PFSK-1 (cell line): ENCODE measurements at regions not wholly inside any gene's neighbourhood (a gene's known extent, or its start where the extent isn't known, plus 50 kb on each side); places are given as distances from the start of the nearest gene placed in this dataset.

Experiments used
- FOXP2 ChIP-seq: optimal IDR thresholded peaks from 2 replicates; pipeline ENCODE3; 2011; ENCODE audit warnings: borderline replicate concordance, control low read depth, inconsistent platforms; ENCODE audit not compliant: insufficient read depth; ENCODE audit errors: extremely low read length, extremely low read depth
- POLR2AphosphoS5 ChIP-seq: IDR thresholded peaks from 2 replicates; pipeline ENCODE4 v1.6.1; 2012; ENCODE audit warnings: low read depth, mild to moderate bottlenecking, control low read depth, low read length, moderate library complexity
- SIN3A ChIP-seq: IDR thresholded peaks from 2 replicates; pipeline ENCODE4 v1.6.1; 2012; ENCODE audit warnings: mild to moderate bottlenecking, low read length, moderate library complexity, borderline replicate concordance; ENCODE audit not compliant: insufficient read depth
- TAF1 ChIP-seq: IDR thresholded peaks from 2 replicates; pipeline ENCODE4 v1.6.1; 2012; ENCODE audit warnings: low read length, control low read depth, borderline replicate concordance; ENCODE audit not compliant: insufficient read depth
- TF ChIP-seq, protein P1 (sequence below), 2 experiments: IDR thresholded peaks; 2 replicates each; pipeline versions ENCODE4 v1.6.1 to v1.8.0; 2011 to 2012; ENCODE audit warnings: low read depth in 2 of 2, low read length in 2 of 2, control low read depth in 1 of 2, inconsistent platforms in 1 of 2, mild to moderate bottlenecking in 1 of 2, moderate library complexity in 1 of 2; ENCODE audit not compliant: insufficient read depth in 1 of 2

DNA sequence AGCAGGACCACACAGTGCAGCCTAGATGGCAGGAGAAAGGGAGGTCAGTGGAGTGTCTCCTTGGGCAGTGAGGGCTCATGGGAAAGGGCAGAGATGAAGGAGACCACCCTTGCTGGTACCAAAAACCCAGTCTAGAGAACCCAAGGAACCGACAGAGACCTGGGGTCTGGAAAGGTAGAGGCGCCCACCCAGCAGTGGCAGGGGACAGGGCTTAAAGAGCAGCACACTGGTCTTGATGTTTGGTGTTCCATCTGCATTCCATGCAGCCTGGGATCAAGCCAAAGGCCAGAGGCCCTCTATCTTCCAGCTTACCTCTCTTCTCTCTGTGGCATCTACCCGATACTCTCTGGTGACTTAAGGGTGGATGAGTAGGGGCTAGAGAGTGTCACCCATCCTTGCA, 127.5 kb downstream of the PJA1 start:
- TF ChIP-seq POLR2AphosphoS5 (no peak), SIN3A (no peak), TAF1 (no peak), FOXP2 (no peak)
- TF ChIP-seq, protein P1, sequence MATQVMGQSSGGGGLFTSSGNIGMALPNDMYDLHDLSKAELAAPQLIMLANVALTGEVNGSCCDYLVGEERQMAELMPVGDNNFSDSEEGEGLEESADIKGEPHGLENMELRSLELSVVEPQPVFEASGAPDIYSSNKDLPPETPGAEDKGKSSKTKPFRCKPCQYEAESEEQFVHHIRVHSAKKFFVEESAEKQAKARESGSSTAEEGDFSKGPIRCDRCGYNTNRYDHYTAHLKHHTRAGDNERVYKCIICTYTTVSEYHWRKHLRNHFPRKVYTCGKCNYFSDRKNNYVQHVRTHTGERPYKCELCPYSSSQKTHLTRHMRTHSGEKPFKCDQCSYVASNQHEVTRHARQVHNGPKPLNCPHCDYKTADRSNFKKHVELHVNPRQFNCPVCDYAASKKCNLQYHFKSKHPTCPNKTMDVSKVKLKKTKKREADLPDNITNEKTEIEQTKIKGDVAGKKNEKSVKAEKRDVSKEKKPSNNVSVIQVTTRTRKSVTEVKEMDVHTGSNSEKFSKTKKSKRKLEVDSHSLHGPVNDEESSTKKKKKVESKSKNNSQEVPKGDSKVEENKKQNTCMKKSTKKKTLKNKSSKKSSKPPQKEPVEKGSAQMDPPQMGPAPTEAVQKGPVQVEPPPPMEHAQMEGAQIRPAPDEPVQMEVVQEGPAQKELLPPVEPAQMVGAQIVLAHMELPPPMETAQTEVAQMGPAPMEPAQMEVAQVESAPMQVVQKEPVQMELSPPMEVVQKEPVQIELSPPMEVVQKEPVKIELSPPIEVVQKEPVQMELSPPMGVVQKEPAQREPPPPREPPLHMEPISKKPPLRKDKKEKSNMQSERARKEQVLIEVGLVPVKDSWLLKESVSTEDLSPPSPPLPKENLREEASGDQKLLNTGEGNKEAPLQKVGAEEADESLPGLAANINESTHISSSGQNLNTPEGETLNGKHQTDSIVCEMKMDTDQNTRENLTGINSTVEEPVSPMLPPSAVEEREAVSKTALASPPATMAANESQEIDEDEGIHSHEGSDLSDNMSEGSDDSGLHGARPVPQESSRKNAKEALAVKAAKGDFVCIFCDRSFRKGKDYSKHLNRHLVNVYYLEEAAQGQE (IDR thresholded peaks at IDR 0.05; ENCODE audit: insufficient read depth in 1 of 2, low read depth in 2 of 2, low read length in 2 of 2): no peak
